ENCODE measurements at regions not wholly inside any gene's neighbourhood (a gene's known extent, or its start where the extent isn't known, plus 50 kb on each side); places are given as distances from the start of the nearest gene placed in this dataset.

GRCh38 chr2:185466915-185467314 is 271.7 kb upstream of the FSIP2 start:
- in situ Hi-C loops (cut with MboI; ENCODE audit: low sequenced_read_pairs), result no loop called here

More at GRCh38 chr2:185466915-185467314, 271.7 kb upstream of the FSIP2 start:
- no peaks in the 10 kb centered on the region for H3K79me1 ChIP-seq (ENCODE audit: low read depth in 1 of 2, low read length in 2 of 2)
- TF ChIP-seq RAD21 (IDR thresholded peaks at IDR 0.05; ENCODE audit: low read length), result no peak
- no peaks in the 10 kb centered on the region for H3K36me3 ChIP-seq (ENCODE audit: control insufficient read depth, insufficient read depth, low read length)
- no peak overlapping the region for H3K4me2 ChIP-seq (ENCODE audit: low read depth, low read length)
- no peak overlapping the region for H3K23ac ChIP-seq (ENCODE audit: low read depth, low read length)
- no peak for ATAC-seq (ENCODE audit: low read depth)
- H3K4me1 ChIP-seq (ENCODE audit: control insufficient read depth, insufficient read depth, low read length), result no peaks in the 10 kb centered on the region
- H3K18ac ChIP-seq (ENCODE audit: low read depth, low read length), result no peak overlapping the region
- H2AK9ac ChIP-seq (replicated peaks; ENCODE audit: low read depth, low read length, poor library complexity), result no peak overlapping the region
- no peak overlapping the region for H2BK15ac ChIP-seq (ENCODE audit: low read depth, low read length)
- no peak overlapping the region for H2BK5ac ChIP-seq (ENCODE audit: low read depth, low read length, poor library complexity, severe bottlenecking)
- H3K4me3 ChIP-seq (ENCODE audit: insufficient read depth, low read depth, low read length), result no peak overlapping the region
- no peak for DNase-seq
- no peak overlapping the region for H2BK120ac ChIP-seq (ENCODE audit: low read depth, low read length)
- H3K9me3 ChIP-seq (ENCODE audit: control insufficient read depth, insufficient read depth, low read length), result peaks cover 2% of the 10 kb centered on the region; the same call in 1 of the 2 replicates
- dilution Hi-C loops (cut with HindIII; ENCODE audit: low sequenced_read_pairs, unreplicated experiment), result no loop called here
- H4K5ac ChIP-seq (ENCODE audit: low read depth, low read length), result no peak overlapping the region
- no peak overlapping the region for H2AK5ac ChIP-seq (ENCODE audit: low read depth, low read length)
- H3K4ac ChIP-seq (ENCODE audit: low read depth, low read length), result no peak overlapping the region
- no TSS peak for BruUV-seq (replicated peaks)
- CTCF ChIA-PET, result interaction anchor here (0.6 kb wide), 1 partner anchor 92 kb away, joined by 4 read pairs; no protein-coding TSS in a partner anchor
- H4K20me1 ChIP-seq (ENCODE audit: insufficient read depth, low read length), result no peaks in the 10 kb centered on the region
- H4K91ac ChIP-seq (ENCODE audit: insufficient read depth, low read depth, low read length), result no peak overlapping the region
- no peaks in the 10 kb centered on the region for H3K27me3 ChIP-seq (ENCODE audit: control insufficient read depth, insufficient read depth, low read length)
- H4K8ac ChIP-seq (ENCODE audit: low read depth in 2 of 2, low read length in 2 of 2), result no peak overlapping the region
- no peak overlapping the region for H3K14ac ChIP-seq (replicated peaks; ENCODE audit: low read depth, low read length)
- H2BK20ac ChIP-seq (ENCODE audit: low read depth, low read length), result no peak overlapping the region
- no peak overlapping the region for H3K27ac ChIP-seq (ENCODE audit: insufficient read depth, low read length)
- POLR2A ChIA-PET (ENCODE audit: unreplicated experiment), result interaction anchor here (0.7 kb wide), 1 partner anchor 15 kb away, joined by 3 read pairs; no protein-coding TSS in a partner anchor
- no peak overlapping the region for H3K9ac ChIP-seq (ENCODE audit: low read depth, low read length)
- no peaks in the 10 kb centered on the region for H3K9me1 ChIP-seq (ENCODE audit: insufficient read depth, low read length)
- intact Hi-C loops (cut with micrococcal nuclease), result no loop called here
- no peak overlapping the region for H3K56ac ChIP-seq (ENCODE audit: extremely low read depth, insufficient read depth, low read length)
- H2AFZ ChIP-seq (replicated peaks; ENCODE audit: low read length, poor library complexity), result no peak overlapping the region

Measured in IMR-90 (cell line).